ENCODE measurements at regions not wholly inside any gene's neighbourhood (a gene's known extent, or its start where the extent isn't known, plus 50 kb on each side); places are given as distances from the start of the nearest gene placed in this dataset.

GRCh38 chr4:110944501-110944900 is 321.6 kb upstream of the PITX2 start:
- TF ChIP-seq CTCF (IDR thresholded peaks at IDR 0.05) (no peak), POLR2A (IDR thresholded peaks at IDR 0.05) (no peak)
